Endothelial cell of umbilical vein (primary cell): ENCODE measurements at regions not wholly inside any gene's neighbourhood (a gene's known extent, or its start where the extent isn't known, plus 50 kb on each side); places are given as distances from the start of the nearest gene placed in this dataset.

Experiments
- BruUV-seq: library from RNA; stranded (reverse); fragments of 400-500 nt; replicated peaks from 2 replicates; lab custom pipeline; 2021; lab: Mats Ljungman, UMichigan
- CTCF ChIA-PET: fragments of 300-600, 350-600 bp; sonication (Branson Sonifier 250); formaldehyde crosslinking; loops from one replicate; lab custom pipeline; 2021; ENCODE audit warnings: antibody characterized with exemption, inconsistent platforms; lab: Charles Lee
- POLR2A ChIA-PET: fragments of 300-600, 350-600 bp; sonication (Branson Sonifier 250); formaldehyde crosslinking; loops from one replicate; lab custom pipeline; 2021; ENCODE audit warnings: antibody characterized with exemption, inconsistent platforms; lab: Charles Lee
- DNase-seq: peaks from one replicate; pipeline ENCODE4 v3.0.0-alpha.2; 2011; ENCODE audit warnings: low read depth, low spot score
- FAIRE-seq: peaks from 2 replicates; lab custom pipeline; 2011; peaks lifted over from hg19 to GRCh38; lab: Jason Lieb, UNC
- H2AFZ ChIP-seq: 2 replicates; pipeline ENCODE4 v1.6.0; 2012; ENCODE audit warnings: low read depth, low read length, control low read depth, inconsistent platforms
- H3K27ac ChIP-seq: 2 replicates; pipeline ENCODE4 v1.5.1; 2011; ENCODE audit warnings: low read depth, mild to moderate bottlenecking, control low read depth, low read length, moderate library complexity; ENCODE audit not compliant: insufficient read depth
- H3K27me3 ChIP-seq, 2 experiments: 2 replicates each; pipeline versions ENCODE4 v1.6.0 to v1.6.1; 2011; ENCODE audit warnings: low read length in 2 of 2, mixed read lengths in 1 of 2; ENCODE audit not compliant: control insufficient read depth in 2 of 2, insufficient read depth in 2 of 2
- H3K36me3 ChIP-seq, 2 experiments: 2 replicates in 1 of 2; 3 replicates in 1 of 2; pipeline ENCODE4 v1.5.1; 2011; ENCODE audit warnings: low read length in 2 of 2, mild to moderate bottlenecking in 1 of 2, moderate library complexity in 1 of 2; ENCODE audit not compliant: control insufficient read depth in 2 of 2, insufficient read depth in 2 of 2; ENCODE audit errors: extremely low read depth in 1 of 2
- H3K4me1 ChIP-seq: 3 replicates; pipeline ENCODE4 v1.5.1; 2011; ENCODE audit warnings: mild to moderate bottlenecking, low read length; ENCODE audit not compliant: control insufficient read depth, insufficient read depth; ENCODE audit errors: extremely low read depth
- H3K4me2 ChIP-seq: 2 replicates; pipeline ENCODE4 v1.6.1; 2011; ENCODE audit warnings: low read length, control low read depth, mixed read lengths; ENCODE audit not compliant: insufficient read depth
- H3K4me3 ChIP-seq, 3 experiments: fragments of 200-600 bp in 1 of 3; sonication (generic), shearing (Covaris generic) in 1 of 3; replicated peaks in 1 of 3; 2 replicates each; pipeline ENCODE4 v1.5.1; 2011 to 2016; ENCODE audit warnings: control low read depth in 3 of 3, low read length in 3 of 3, mild to moderate bottlenecking in 2 of 3, inconsistent platforms in 1 of 3, low read depth in 1 of 3, moderate library complexity in 1 of 3; ENCODE audit not compliant: insufficient read depth in 1 of 3
- H3K79me2 ChIP-seq: 2 replicates; pipeline ENCODE4 v1.6.0; 2012; ENCODE audit warnings: low read length, inconsistent platforms; ENCODE audit not compliant: control insufficient read depth, insufficient read depth
- H3K9ac ChIP-seq: replicated peaks from 2 replicates; pipeline ENCODE3; 2011; ENCODE audit warnings: low read length, control low read depth; ENCODE audit not compliant: insufficient read depth; ENCODE audit errors: extremely low read depth
- H3K9me1 ChIP-seq: replicated peaks from 3 replicates; pipeline ENCODE4 v1.6.0; 2011; ENCODE audit warnings: mild to moderate bottlenecking, low read length; ENCODE audit not compliant: control insufficient read depth, insufficient read depth; ENCODE audit errors: extremely low read depth
- H3K9me3 ChIP-seq: replicated peaks from 2 replicates; pipeline ENCODE4 v1.5.1; 2012; ENCODE audit warnings: low read length, inconsistent platforms; ENCODE audit not compliant: control insufficient read depth, insufficient read depth
- H4K20me1 ChIP-seq: replicated peaks from 2 replicates; pipeline ENCODE3; 2011; ENCODE audit warnings: mild to moderate bottlenecking, low read length; ENCODE audit not compliant: control insufficient read depth, insufficient read depth; ENCODE audit errors: extremely low read depth
- CTCF ChIP-seq, 2 donors: IDR thresholded peaks; 1 replicate in 1 of 2; 2 replicates in 1 of 2; pipeline ENCODE4 v1.5.1; 2011; ENCODE audit warnings: low read length in 2 of 2, mild to moderate bottlenecking in 2 of 2, moderate library complexity in 2 of 2, control low read depth in 1 of 2, inconsistent platforms in 1 of 2, low read depth in 1 of 2; ENCODE audit not compliant: insufficient read depth in 1 of 2; ENCODE audit errors: extremely low read depth in 1 of 2
- EZH2 ChIP-seq: IDR thresholded peaks from 2 replicates; pipeline ENCODE4 v1.6.1; 2012; ENCODE audit warnings: borderline replicate concordance, low read depth, mild to moderate bottlenecking, moderate library complexity, low read length, inconsistent platforms; ENCODE audit not compliant: severe bottlenecking
- FOS ChIP-seq: IDR thresholded peaks from 2 replicates; pipeline ENCODE4 v1.6.1; 2011; ENCODE audit warnings: mild to moderate bottlenecking, low read length, moderate library complexity, borderline replicate concordance; ENCODE audit not compliant: insufficient read depth
- GATA2 ChIP-seq: IDR thresholded peaks from 2 replicates; pipeline ENCODE4 v1.7.0; 2011; ENCODE audit warnings: low read depth, mild to moderate bottlenecking, moderate library complexity, mixed read lengths, low read length; ENCODE audit not compliant: insufficient read length, insufficient read depth
- JUN ChIP-seq: IDR thresholded peaks from 2 replicates; pipeline ENCODE4 v1.6.1; 2011; ENCODE audit warnings: borderline replicate concordance, low read depth; ENCODE audit not compliant: insufficient read length, insufficient read depth
- MAX ChIP-seq: IDR thresholded peaks from 2 replicates; pipeline ENCODE4 v1.6.1; 2011; ENCODE audit not compliant: insufficient read depth, insufficient read length
- MYC ChIP-seq: IDR thresholded peaks from one replicate; pipeline ENCODE4 v1.6.1; 2011; ENCODE audit warnings: mild to moderate bottlenecking, low read depth, low read length
- POLR2A ChIP-seq: IDR thresholded peaks from 2 replicates; pipeline ENCODE4 v1.6.1; 2012; ENCODE audit warnings: low read depth, mild to moderate bottlenecking, control low read depth, low read length
- POLR2AphosphoS5 ChIP-seq: IDR thresholded peaks from 2 replicates; pipeline ENCODE4 v1.6.1; 2012; ENCODE audit warnings: low read depth, mild to moderate bottlenecking, control low read depth, low read length, moderate library complexity; ENCODE audit not compliant: insufficient read depth
- dilution Hi-C: fragments of 300-500 bp; cut with MboI; formaldehyde crosslinking; loops from one replicate; pipeline ENCODE4 v1.15.0; 2019; ENCODE audit warnings: low sequenced_read_pairs; ENCODE audit not compliant: extremely low pct_ligation_motif_present
- intact Hi-C: fragments of 100-400 bp; cut with micrococcal nuclease; formaldehyde crosslinking; loops from one replicate; pipeline ENCODE4 v1.10.0; 2022

- H4K20me1 ChIP-seq = no peaks in the 10 kb centered on the region
- no peaks in the 10 kb centered on the region for H3K79me2 ChIP-seq
- POLR2A ChIA-PET = no interaction called here
- H3K9me3 ChIP-seq = no peaks in the 10 kb centered on the region
- intact Hi-C loops (no loop called here), dilution Hi-C loops (no loop called here)
- no peak overlapping the region for H3K4me2 ChIP-seq
- no peaks in the 10 kb centered on the region for H3K27me3 ChIP-seq
- no peak overlapping the region for H3K4me3 ChIP-seq
- TF ChIP-seq EZH2 = no peak
- no peak for TF ChIP-seq FOS
- TF ChIP-seq JUN = no peak
- no peak for TF ChIP-seq GATA2
- no peak for TF ChIP-seq CTCF (IDR thresholded peaks at IDR 0.05; ENCODE audit: extremely low read depth in 1 of 2, insufficient read depth in 1 of 2, low read depth in 1 of 2, low read length in 2 of 2)
- TF ChIP-seq POLR2AphosphoS5 = no peak
- TF ChIP-seq MYC = no peak
- no peak for TF ChIP-seq MAX
- no peak for TF ChIP-seq POLR2A
- no peak overlapping the region for H2AFZ ChIP-seq
- BruUV-seq = no TSS peak
- H3K4me1 ChIP-seq = peaks cover 3% of the 10 kb centered on the region
- no peak overlapping the region for H3K9ac ChIP-seq
- no peak overlapping the region for H3K27ac ChIP-seq
- DNase-seq (no peak), FAIRE-seq (no peak)
- no peaks in the 10 kb centered on the region for H3K9me1 ChIP-seq
- CTCF ChIA-PET = no interaction called here
- H3K36me3 ChIP-seq = no peaks in the 10 kb centered on the region
Measured at GRCh38 chr11:92376680-92377079, 152.1 kb downstream of the FAT3 start.
